IPS-NIHi7 (cell line): ENCODE measurements at regions not wholly inside any gene's neighbourhood (a gene's known extent, or its start where the extent isn't known, plus 50 kb on each side); places are given as distances from the start of the nearest gene placed in this dataset.

Source experiments
- DNase-seq: peaks from one replicate; pipeline ENCODE4 v3.0.0; 2012; ENCODE audit warnings: mixed read lengths; ENCODE audit errors: extremely low spot score

GRCh38 chr1:208640295-208640694 is 396.1 kb upstream of the PLXNA2 start:
- no peak for DNase-seq

- no peak for DNase-seq
Observed at GRCh38 chr1:208641579-208642280, 397.5 kb upstream of the PLXNA2 start.

- no peak for DNase-seq
Observed at GRCh38 chr1:208643005-208643597, 398.9 kb upstream of the PLXNA2 start.

GRCh38 chr1:208644401-208645160 is 400.4 kb upstream of the PLXNA2 start:
- no peak for DNase-seq

GRCh38 chr1:208646431-208646830 is 402.2 kb upstream of the PLXNA2 start:
- DNase-seq, result no peak

- DNase-seq, result no peak
Observed at GRCh38 chr1:208648146-208648545, 404.0 kb upstream of the PLXNA2 start.

- peak; percentile 77 for DNase-seq
Observed at GRCh38 chr1:208652296-208653160, 408.3 kb upstream of the PLXNA2 start.

- DNase-seq, result no peak
Observed at GRCh38 chr1:208653426-208653825, 409.2 kb upstream of the PLXNA2 start.

GRCh38 chr1:208654241-208654640 is 410.1 kb upstream of the PLXNA2 start:
- DNase-seq, result no peak

GRCh38 chr1:208665936-208666335 is 421.8 kb upstream of the PLXNA2 start:
- no peak for DNase-seq

- DNase-seq, result peak; percentile 60
Observed at GRCh38 chr1:208668991-208669390, 424.8 kb upstream of the PLXNA2 start.

- DNase-seq, result no peak
Observed at GRCh38 chr1:208670778-208671177, 426.6 kb upstream of the PLXNA2 start.

GRCh38 chr1:208681878-208682663 is 437.9 kb upstream of the PLXNA2 start:
- DNase-seq, result no peak

GRCh38 chr1:208682664-208683013 is 438.5 kb upstream of the PLXNA2 start:
- no peak for DNase-seq

GRCh38 chr1:208683141-208683540 is 439.0 kb upstream of the PLXNA2 start:
- no peak for DNase-seq

- no peak for DNase-seq
Observed at GRCh38 chr1:208684192-208684591, 440.0 kb upstream of the PLXNA2 start.

GRCh38 chr1:208686592-208686991 is 442.4 kb upstream of the PLXNA2 start:
- no peak for DNase-seq

- no peak for DNase-seq
Observed at GRCh38 chr1:208688656-208689315, 444.6 kb upstream of the PLXNA2 start.

GRCh38 chr1:208691012-208691411 is 446.8 kb upstream of the PLXNA2 start:
- DNase-seq, result no peak

- DNase-seq, result no peak
Observed at GRCh38 chr1:208709981-208710380, 465.8 kb upstream of the PLXNA2 start.

GRCh38 chr1:208714323-208714722 is 470.1 kb upstream of the PLXNA2 start:
- no peak for DNase-seq
